Right lobe of liver (tissue), 6 donors: ENCODE measurements at regions not wholly inside any gene's neighbourhood (a gene's known extent, or its start where the extent isn't known, plus 50 kb on each side); places are given as distances from the start of the nearest gene placed in this dataset.

Experiments
- ATAC-seq, 4 donors: fragments of 200-7000 bp; cut with Tn5 transposase; one replicate each; pipeline ENCODE4 v1.9.1; 2020; ENCODE audit warnings: mild to moderate bottlenecking in 4 of 4, moderate library complexity in 4 of 4
- DNase-seq, 3 donors: peaks; one replicate each; pipeline ENCODE4 v3.0.0-alpha.2; 2020
- H3K27ac ChIP-seq, 3 donors: fragments of 200-600 bp; one replicate each; pipeline ENCODE4 v1.8.0; 2022
- H3K27me3 ChIP-seq, 2 donors: fragments of 200-600 bp; one replicate each; pipeline ENCODE4 v1.8.0; 2022
- H3K36me3 ChIP-seq, 4 donors: fragments of 200-600 bp; sonication (generic) in 1 of 4; one replicate each; pipeline versions ENCODE4 v1.5.1 to v1.8.0; 2017 to 2022; ENCODE audit warnings: control low read depth in 1 of 4
- H3K4me1 ChIP-seq, 4 donors: fragments of 200-600 bp; sonication (generic) in 1 of 4; one replicate each; pipeline versions ENCODE4 v1.5.1 to v1.8.0; 2017 to 2022; ENCODE audit warnings: control low read depth in 1 of 4
- H3K4me3 ChIP-seq, 3 donors: fragments of 200-600 bp; one replicate each; pipeline ENCODE4 v1.8.0; 2022
- H3K9me3 ChIP-seq, 4 donors: fragments of 200-600 bp; sonication (generic) in 1 of 4; one replicate each; pipeline versions ENCODE4 v1.5.1 to v1.8.0; 2017 to 2022; ENCODE audit warnings: control low read depth in 1 of 4
- CTCF ChIP-seq, 4 donors: fragments of 200-600 bp in 3 of 4; fragments of 450-650 bp in 1 of 4; IDR thresholded peaks; one replicate each; pipeline versions ENCODE4 v1.5.1 to v1.8.0; 2016 to 2022; ENCODE audit warnings: antibody characterized with exemption in 4 of 4, mild to moderate bottlenecking in 2 of 4
- POLR2A ChIP-seq: fragments of 450-650 bp; IDR thresholded peaks from one replicate; pipeline ENCODE4 v1.6.1; 2017; ENCODE audit warnings: antibody characterized with exemption, mild to moderate bottlenecking
- WGBS: methylation state at CpG from one replicate; pipeline ENCODE4 v1.1.6; 2018; ENCODE audit warnings: low coverage, low lambda C conversion rate; ENCODE audit not compliant: insufficient coverage; ENCODE audit errors: missing lambda C conversion rate; 5-methylcytosine and 5-hydroxymethylcytosine counted together
- intact Hi-C, 2 donors: fragments of 100-400 bp; cut with DNase I; formaldehyde crosslinking; loops; one replicate each; pipeline versions ENCODE4 v1.11.2 to v1.14.1; 2022
- donor health status: DM: no; HTN: yes; CAD: no.
- donor health status: DM: no; HTN: no; CAD: no.
- donor health status: DM: no; HTN: no; CAD: no.
- donor health status: DM: no; HTN: yes; CAD: no.
- donor health status: DM: no; HTN: yes; CAD: no.

- intact Hi-C loops = no loop called here
- no peaks in the 10 kb centered on the region for H3K27me3 ChIP-seq
- 61% methylated on average over 2 of the region's 2 CpGs for WGBS
- ATAC-seq (no peak), DNase-seq (no peak)
- no peak overlapping the region for H3K27ac ChIP-seq
- no peaks in the 10 kb centered on the region for H3K9me3 ChIP-seq
- no peaks in the 10 kb centered on the region for H3K36me3 ChIP-seq
- TF ChIP-seq POLR2A (no peak), CTCF (IDR thresholded peaks at IDR 0.05) (no peak)
- H3K4me3 ChIP-seq = no peak overlapping the region
- H3K4me1 ChIP-seq = no peaks in the 10 kb centered on the region
Observed at GRCh38 chr5:30850866-30851265, 342.6 kb upstream of the CDH6 start.

- Histone ChIP-seq H3K36me3 (no peaks in the 10 kb centered on the region), H3K4me3 (no peak overlapping the region), H3K4me1 (no peaks in the 10 kb centered on the region), H3K27me3 (no peaks in the 10 kb centered on the region), H3K9me3 (no peaks in the 10 kb centered on the region), H3K27ac (no peak overlapping the region)
- intact Hi-C loops = no loop called here
- TF ChIP-seq POLR2A (no peak), CTCF (IDR thresholded peaks at IDR 0.05) (no peak)
- DNase-seq (no peak), ATAC-seq (no peak)
- WGBS = 62% methylated on average over 6 of the region's 6 CpGs
Observed at GRCh38 chr5:30849931-30850710, 343.4 kb upstream of the CDH6 start.

GRCh38 chr5:30846171-30846570 is 347.3 kb upstream of the CDH6 start:
- no peaks in the 10 kb centered on the region for H3K27me3 ChIP-seq
- ATAC-seq = no peak
- TF ChIP-seq POLR2A (no peak), CTCF (IDR thresholded peaks at IDR 0.05) (no peak)
- no peak overlapping the region for H3K4me3 ChIP-seq
- H3K27ac ChIP-seq = no peak overlapping the region
- intact Hi-C loops = no loop called here
- no peaks in the 10 kb centered on the region for H3K9me3 ChIP-seq
- DNase-seq = no peak
- H3K36me3 ChIP-seq = no peaks in the 10 kb centered on the region
- no peaks in the 10 kb centered on the region for H3K4me1 ChIP-seq

DNA sequence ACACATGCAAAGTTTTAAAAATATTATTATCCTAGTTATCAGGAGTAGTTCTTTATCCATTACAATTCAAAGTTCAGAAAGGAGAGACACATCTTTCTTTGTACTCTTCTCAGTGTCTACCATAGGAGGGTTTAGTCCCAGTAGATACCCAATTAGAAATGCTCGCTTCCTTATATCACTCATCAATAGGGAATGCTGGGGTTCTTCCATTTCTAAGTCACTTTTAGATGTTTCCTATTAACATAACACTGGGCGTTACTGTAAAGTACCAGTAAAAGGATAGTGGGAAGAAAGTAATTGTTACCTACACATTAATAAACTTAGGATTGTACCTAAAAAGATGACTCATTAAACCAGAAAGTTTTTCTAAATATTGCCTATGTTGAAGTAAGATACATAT is 348.3 kb upstream of the CDH6 start:
- Histone ChIP-seq H3K27ac (no peak overlapping the region), H3K4me3 (no peak overlapping the region), H3K27me3 (no peaks in the 10 kb centered on the region), H3K36me3 (no peaks in the 10 kb centered on the region), H3K9me3 (no peaks in the 10 kb centered on the region), H3K4me1 (no peaks in the 10 kb centered on the region)
- WGBS = 41% methylated on average over 2 of the region's 2 CpGs
- no peak for ATAC-seq
- intact Hi-C loops = no loop called here
- TF ChIP-seq CTCF (IDR thresholded peaks at IDR 0.05) (no peak), POLR2A (no peak)
- DNase-seq = no peak

DNA sequence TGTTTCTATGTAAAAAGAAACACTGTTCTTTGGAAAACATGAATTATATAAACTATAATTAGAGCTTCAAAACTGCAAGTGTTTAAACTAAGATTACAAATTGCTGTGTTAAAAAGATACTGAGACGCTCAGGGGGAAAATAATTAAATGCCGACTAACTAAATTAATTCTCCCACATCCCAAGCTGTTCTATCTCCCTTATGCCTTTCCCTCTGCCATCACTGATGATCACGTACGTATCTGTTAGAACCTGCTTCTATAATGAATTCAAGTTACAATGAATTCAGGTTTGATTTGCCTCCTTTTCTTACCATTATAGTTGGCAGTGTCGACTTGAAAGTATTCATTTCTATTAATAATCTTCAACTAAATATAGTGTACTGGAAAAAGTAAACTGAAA is 349.9 kb upstream of the CDH6 start:
- Histone ChIP-seq H3K27ac (no peak overlapping the region), H3K36me3 (no peaks in the 10 kb centered on the region), H3K9me3 (no peaks in the 10 kb centered on the region), H3K4me3 (no peak overlapping the region), H3K4me1 (no peaks in the 10 kb centered on the region), H3K27me3 (no peaks in the 10 kb centered on the region)
- ATAC-seq (no peak), DNase-seq (no peak)
- intact Hi-C loops = no loop called here
- 77% methylated on average over 5 of the region's 5 CpGs for WGBS
- TF ChIP-seq POLR2A = no peak
